GM23248 (cell line): ENCODE measurements at regions not wholly inside any gene's neighbourhood (a gene's known extent, or its start where the extent isn't known, plus 50 kb on each side); places are given as distances from the start of the nearest gene placed in this dataset.

Experiments used
- EZH2 ChIP-seq: fragments of 200-600 bp; sonication (generic); IDR thresholded peaks from 2 replicates; pipeline ENCODE4 v1.6.1; 2018; ENCODE audit warnings: antibody characterized with exemption, mild to moderate bottlenecking; ENCODE audit not compliant: insufficient read depth, poor library complexity, severe bottlenecking
- EZH2phosphoT487 ChIP-seq: fragments of 200-600 bp; sonication (generic); IDR thresholded peaks from 2 replicates; pipeline ENCODE4 v1.6.1; 2018; ENCODE audit warnings: antibody characterized with exemption, moderate library complexity, mild to moderate bottlenecking, low read depth; ENCODE audit not compliant: insufficient read depth

DNA sequence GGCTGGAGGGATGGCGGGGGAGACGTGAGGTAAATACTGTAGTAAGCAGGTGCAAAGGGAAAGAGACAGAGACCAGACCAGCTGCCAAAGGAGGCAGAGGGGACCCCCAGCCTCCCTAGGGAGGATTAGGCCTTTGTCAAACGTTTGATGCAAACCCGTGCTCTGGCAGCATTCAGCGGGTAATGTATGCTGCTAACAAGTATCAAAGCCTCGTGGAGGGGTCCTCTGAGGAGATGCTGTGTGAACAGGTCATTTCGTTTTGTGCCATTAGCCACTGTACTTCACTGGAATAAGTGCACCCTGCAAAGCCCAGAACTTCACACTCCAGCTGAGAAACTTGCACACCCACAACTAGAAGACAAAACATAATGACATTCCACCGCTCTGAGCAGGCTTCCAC is 644.5 kb downstream of the NPHP4 start:
- TF ChIP-seq EZH2phosphoT487 (no peak), EZH2 (no peak)
